Amniotic stem cell (primary cell): ENCODE measurements at regions not wholly inside any gene's neighbourhood (a gene's known extent, or its start where the extent isn't known, plus 50 kb on each side); places are given as distances from the start of the nearest gene placed in this dataset.
"Not testable (repeated sequence)": the region's sequence is repeated elsewhere in the genome, so short reads cannot be mapped to it uniquely, and the experiment has no call there.

Experiments
- DNase-seq: peaks from one replicate; lab custom pipeline; 2025; lab: John Stamatoyannopoulos, UW

- DNase-seq, result no peak
Measured at GRCh38 chr3:115388166-115388565, 235.1 kb upstream of the GAP43 start.

- DNase-seq, result no peak
Measured at GRCh38 chr3:115388811-115389210, 234.5 kb upstream of the GAP43 start.

GRCh38 chr3:115396801-115397200 lies 226.5 kb upstream of the GAP43 start:
- DNase-seq, result no peak

GRCh38 chr3:115397433-115397832 lies 225.9 kb upstream of the GAP43 start:
- DNase-seq, result peak; percentile 13

- no peak for DNase-seq
Measured at GRCh38 chr3:115398506-115398905, 224.8 kb upstream of the GAP43 start.

GRCh38 chr3:115399750-115400149 lies 223.6 kb upstream of the GAP43 start:
- DNase-seq, result no peak

GRCh38 chr3:115401298-115401697 lies 222.0 kb upstream of the GAP43 start:
- DNase-seq, result peak; percentile 37

GRCh38 chr3:115401851-115402501 lies 221.3 kb upstream of the GAP43 start:
- DNase-seq, result no peak

- DNase-seq, result no peak
Measured at GRCh38 chr3:115402651-115403050, 220.7 kb upstream of the GAP43 start.

GRCh38 chr3:115403786-115404185 lies 219.5 kb upstream of the GAP43 start:
- DNase-seq, result no peak

- DNase-seq, result no peak
Measured at GRCh38 chr3:115409596-115409995, 213.7 kb upstream of the GAP43 start.

- not testable (repeated sequence) for DNase-seq
Measured at GRCh38 chr3:115414610-115415009, 208.7 kb upstream of the GAP43 start.

GRCh38 chr3:115415246-115415996 lies 207.9 kb upstream of the GAP43 start:
- DNase-seq, result no peak

GRCh38 chr3:115418583-115418982 lies 204.7 kb upstream of the GAP43 start:
- no peak for DNase-seq

- no peak for DNase-seq
Measured at GRCh38 chr3:115420086-115420485, 203.2 kb upstream of the GAP43 start.

GRCh38 chr3:115423170-115423569 lies 200.1 kb upstream of the GAP43 start:
- DNase-seq, result no peak

GRCh38 chr3:115428841-115429240 lies 194.5 kb upstream of the GAP43 start:
- no peak for DNase-seq

- DNase-seq, result peak; percentile 94
Measured at GRCh38 chr3:115436767-115437301, 186.5 kb upstream of the GAP43 start.

GRCh38 chr3:115438799-115439198 lies 184.5 kb upstream of the GAP43 start:
- DNase-seq, result no peak

- DNase-seq, result no peak
Measured at GRCh38 chr3:115445559-115445958, 177.8 kb upstream of the GAP43 start.

- no peak for DNase-seq
Measured at GRCh38 chr3:115448851-115449250, 174.5 kb upstream of the GAP43 start.

- DNase-seq, result no peak
Measured at GRCh38 chr3:115450036-115450435, 173.3 kb upstream of the GAP43 start.

- no peak for DNase-seq
Measured at GRCh38 chr3:115464036-115464435, 159.3 kb upstream of the GAP43 start.
